ENCODE measurements at regions not wholly inside any gene's neighbourhood (a gene's known extent, or its start where the extent isn't known, plus 50 kb on each side); places are given as distances from the start of the nearest gene placed in this dataset.

DNA sequence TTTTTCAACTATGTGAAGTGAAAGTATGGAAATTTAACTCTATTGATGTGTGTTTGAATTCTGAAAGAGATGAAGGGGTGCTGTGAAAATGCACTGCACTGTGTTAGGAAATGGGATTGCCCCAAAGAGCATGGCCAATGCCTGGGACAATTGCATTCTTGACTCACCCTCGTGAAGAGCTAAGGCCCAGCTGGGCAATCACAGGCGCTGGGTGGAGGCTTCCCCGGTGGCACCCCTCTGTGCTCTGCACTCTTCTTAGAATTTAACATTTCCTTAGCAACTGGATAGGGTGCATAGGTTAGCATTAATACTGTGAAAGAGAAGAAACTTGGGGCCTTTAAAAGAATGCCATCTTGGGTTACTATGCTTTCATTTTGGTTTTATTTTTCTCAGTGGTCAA is 179.9 kb upstream of the GOLIM4 start:
- TF ChIP-seq, protein P1, sequence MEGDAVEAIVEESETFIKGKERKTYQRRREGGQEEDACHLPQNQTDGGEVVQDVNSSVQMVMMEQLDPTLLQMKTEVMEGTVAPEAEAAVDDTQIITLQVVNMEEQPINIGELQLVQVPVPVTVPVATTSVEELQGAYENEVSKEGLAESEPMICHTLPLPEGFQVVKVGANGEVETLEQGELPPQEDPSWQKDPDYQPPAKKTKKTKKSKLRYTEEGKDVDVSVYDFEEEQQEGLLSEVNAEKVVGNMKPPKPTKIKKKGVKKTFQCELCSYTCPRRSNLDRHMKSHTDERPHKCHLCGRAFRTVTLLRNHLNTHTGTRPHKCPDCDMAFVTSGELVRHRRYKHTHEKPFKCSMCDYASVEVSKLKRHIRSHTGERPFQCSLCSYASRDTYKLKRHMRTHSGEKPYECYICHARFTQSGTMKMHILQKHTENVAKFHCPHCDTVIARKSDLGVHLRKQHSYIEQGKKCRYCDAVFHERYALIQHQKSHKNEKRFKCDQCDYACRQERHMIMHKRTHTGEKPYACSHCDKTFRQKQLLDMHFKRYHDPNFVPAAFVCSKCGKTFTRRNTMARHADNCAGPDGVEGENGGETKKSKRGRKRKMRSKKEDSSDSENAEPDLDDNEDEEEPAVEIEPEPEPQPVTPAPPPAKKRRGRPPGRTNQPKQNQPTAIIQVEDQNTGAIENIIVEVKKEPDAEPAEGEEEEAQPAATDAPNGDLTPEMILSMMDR (IDR thresholded peaks at IDR 0.05), result no peak
- no peak overlapping the region for H3K4me3 Mint-ChIP-seq
- no peak for DNase-seq
- H3K27ac Mint-ChIP-seq, result no peak overlapping the region
- H3K4me1 Mint-ChIP-seq (ENCODE audit: low read depth), result no peaks in the 10 kb centered on the region
- H3K36me3 Mint-ChIP-seq (ENCODE audit: low read depth), result no peaks in the 10 kb centered on the region
- no peaks in the 10 kb centered on the region for H3K9me3 Mint-ChIP-seq
- H3K27me3 Mint-ChIP-seq (ENCODE audit: insufficient read depth), result no peaks in the 10 kb centered on the region; the same call in 1 of the 2 replicates

DNA sequence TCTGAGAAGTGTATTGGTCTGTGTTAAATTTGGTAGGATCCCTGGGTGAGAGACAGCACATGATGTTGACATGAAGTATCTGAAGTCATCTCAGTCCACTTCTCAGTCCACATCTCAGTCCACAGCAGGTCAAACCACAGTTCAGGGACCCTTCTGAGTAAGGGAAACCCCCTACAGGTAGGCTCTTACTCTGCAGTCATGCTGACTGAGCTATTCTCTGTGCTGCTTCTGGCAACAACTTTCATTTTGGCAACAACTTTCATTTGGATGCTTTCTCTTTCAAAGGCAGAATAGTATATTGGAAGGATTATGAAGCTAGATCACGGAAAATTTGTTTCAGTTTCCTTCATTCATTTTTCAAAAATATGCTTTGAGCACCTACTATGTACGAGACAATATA is 178.2 kb upstream of the GOLIM4 start:
- no peaks in the 10 kb centered on the region for H3K36me3 Mint-ChIP-seq (ENCODE audit: low read depth)

DNA sequence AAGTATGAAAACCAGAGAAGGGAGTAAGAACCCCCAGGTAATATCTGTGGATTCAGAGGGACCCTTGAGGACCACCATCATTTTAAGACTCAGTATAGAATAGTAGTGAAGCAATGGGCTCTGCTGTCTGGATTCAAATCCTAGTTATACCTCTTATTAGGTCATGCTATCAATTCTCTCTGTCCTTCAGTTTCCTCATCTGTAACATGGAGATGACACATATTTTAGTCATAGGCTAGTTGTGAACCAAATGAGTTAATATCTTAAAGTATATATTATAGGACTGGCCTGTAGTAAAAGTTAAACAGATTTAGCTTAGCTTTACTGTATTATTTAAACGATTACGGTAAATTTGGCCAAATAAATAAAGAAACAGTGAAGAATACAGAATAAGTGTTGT is 177.3 kb upstream of the GOLIM4 start:
- Mint-ChIP-seq H3K4me1 (ENCODE audit: low read depth) (no peaks in the 10 kb centered on the region), H3K27ac (no peak overlapping the region), H3K9me3 (no peaks in the 10 kb centered on the region), H3K4me3 (no peak overlapping the region), H3K36me3 (ENCODE audit: low read depth) (no peaks in the 10 kb centered on the region), H3K27me3 (ENCODE audit: insufficient read depth) (no peaks in the 10 kb centered on the region; the same call in 1 of the 2 replicates)
- no peak for DNase-seq
- TF ChIP-seq, protein P1 (IDR thresholded peaks at IDR 0.05), result no peak

More for the DNA sequence above, 178.2 kb upstream of the GOLIM4 start:
- Mint-ChIP-seq H3K9me3 (no peaks in the 10 kb centered on the region), H3K4me3 (no peak overlapping the region), H3K4me1 (ENCODE audit: low read depth) (no peaks in the 10 kb centered on the region), H3K27ac (no peak overlapping the region), H3K27me3 (ENCODE audit: insufficient read depth) (no peaks in the 10 kb centered on the region; the same call in 1 of the 2 replicates)
- DNase-seq, result no peak
- TF ChIP-seq, protein P1 (IDR thresholded peaks at IDR 0.05), result no peak

DNA sequence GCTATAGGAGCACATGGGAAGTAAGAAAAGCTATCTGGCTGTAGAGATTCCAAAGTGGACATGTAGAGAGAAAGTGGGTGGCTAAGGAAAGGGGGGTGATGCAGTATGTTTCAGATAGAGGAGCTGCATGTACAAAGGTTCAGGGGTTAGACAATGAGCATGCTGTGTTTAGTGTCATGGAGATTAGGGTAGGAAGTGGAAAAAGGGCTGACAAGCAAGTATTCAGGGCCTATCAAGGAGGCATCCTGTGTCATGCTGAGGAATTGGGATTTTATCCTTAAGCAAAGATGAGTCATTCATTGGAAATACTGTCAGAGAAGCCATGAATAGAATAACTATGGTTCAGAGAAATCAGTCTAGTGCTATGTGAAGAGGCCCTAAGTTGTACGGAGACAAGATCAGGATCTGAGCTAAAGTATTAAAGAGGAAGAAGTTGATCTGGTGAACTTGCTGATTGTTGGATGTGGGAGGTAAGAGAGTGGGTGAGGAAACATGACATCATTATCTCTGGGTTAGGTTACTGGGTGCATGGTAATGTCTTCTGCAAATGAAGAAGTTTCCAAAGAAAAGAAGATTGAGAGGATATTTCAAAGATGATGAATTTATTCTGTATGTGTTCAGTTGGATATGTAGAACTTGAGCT is 176.7 kb upstream of the GOLIM4 start:
- H3K27ac Mint-ChIP-seq, result no peak overlapping the region
- no peaks in the 10 kb centered on the region for H3K4me1 Mint-ChIP-seq (ENCODE audit: low read depth)
- DNase-seq, result no peak
- TF ChIP-seq, protein P1 (IDR thresholded peaks at IDR 0.05), result no peak
- H3K4me3 Mint-ChIP-seq, result no peak overlapping the region
- H3K9me3 Mint-ChIP-seq, result no peaks in the 10 kb centered on the region
- no peaks in the 10 kb centered on the region; the same call in 1 of the 2 replicates for H3K27me3 Mint-ChIP-seq (ENCODE audit: insufficient read depth)
- no peaks in the 10 kb centered on the region for H3K36me3 Mint-ChIP-seq (ENCODE audit: low read depth)

DNA sequence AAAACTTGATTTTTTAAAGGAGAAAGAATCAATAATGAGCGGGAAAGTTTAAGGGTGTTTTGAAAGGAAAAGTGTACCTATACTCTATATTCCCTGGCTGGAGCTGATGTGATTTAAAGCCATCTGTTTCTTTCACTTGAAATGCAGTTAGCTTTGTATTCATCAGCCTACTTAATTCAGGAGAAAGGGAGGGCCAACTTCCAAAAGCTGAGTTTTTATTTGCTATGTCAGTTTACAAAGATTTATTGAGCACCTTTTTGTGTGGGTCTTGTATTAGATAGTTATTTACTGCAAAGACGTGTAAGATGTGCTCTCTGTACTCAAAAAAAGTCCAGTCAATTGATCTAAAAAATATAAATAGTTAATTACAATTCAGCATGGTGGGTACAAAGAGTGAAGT is 176.2 kb upstream of the GOLIM4 start:
- no peaks in the 10 kb centered on the region for H3K4me1 Mint-ChIP-seq (ENCODE audit: low read depth)
- H3K4me3 Mint-ChIP-seq, result no peak overlapping the region
- no peak for DNase-seq
- no peak overlapping the region for H3K27ac Mint-ChIP-seq
- H3K36me3 Mint-ChIP-seq (ENCODE audit: low read depth), result no peaks in the 10 kb centered on the region
- H3K9me3 Mint-ChIP-seq, result no peaks in the 10 kb centered on the region
- TF ChIP-seq, protein P1 (IDR thresholded peaks at IDR 0.05), result no peak
- H3K27me3 Mint-ChIP-seq (ENCODE audit: insufficient read depth), result no peaks in the 10 kb centered on the region; the same call in 1 of the 2 replicates
